Osteoblast (primary cell): ENCODE measurements at regions not wholly inside any gene's neighbourhood (a gene's known extent, or its start where the extent isn't known, plus 50 kb on each side); places are given as distances from the start of the nearest gene placed in this dataset.

Experiments
- DNase-seq: peaks from one replicate; pipeline ENCODE4 v3.0.0; 2011; ENCODE audit warnings: low spot score, mixed read lengths; ENCODE audit not compliant: insufficient read length; ENCODE audit errors: missing footprints
- H2AFZ ChIP-seq: 2 replicates; pipeline ENCODE4 v1.6.0; 2011; ENCODE audit warnings: mild to moderate bottlenecking, low read length
- H3K27ac ChIP-seq: 2 replicates; pipeline ENCODE4 v1.5.1; 2011; ENCODE audit warnings: mild to moderate bottlenecking, low read depth, low read length, moderate library complexity
- H3K27me3 ChIP-seq: 2 replicates; pipeline ENCODE4 v1.6.0; 2012; ENCODE audit warnings: mild to moderate bottlenecking, control low read depth, inconsistent platforms, low read length, moderate library complexity; ENCODE audit not compliant: insufficient read depth
- H3K36me3 ChIP-seq: 2 replicates; pipeline ENCODE4 v1.5.1; 2011; ENCODE audit warnings: mild to moderate bottlenecking, low read length, control low read depth, moderate library complexity; ENCODE audit not compliant: insufficient read depth
- H3K4me1 ChIP-seq: 2 replicates; pipeline ENCODE4 v1.5.1; 2011; ENCODE audit warnings: mild to moderate bottlenecking, low read length, control low read depth, moderate library complexity; ENCODE audit not compliant: insufficient read depth
- H3K4me2 ChIP-seq: 2 replicates; pipeline ENCODE4 v1.6.0; 2011; ENCODE audit warnings: mild to moderate bottlenecking, low read length; ENCODE audit not compliant: insufficient read depth
- H3K4me3 ChIP-seq: fragments of 200-600 bp; sonication (generic); 3 replicates; pipeline ENCODE4 v1.5.1; 2012; ENCODE audit warnings: mild to moderate bottlenecking, low read length, inconsistent platforms; ENCODE audit not compliant: insufficient read depth
- H3K79me2 ChIP-seq: 2 replicates; pipeline ENCODE4 v1.6.0; 2012; ENCODE audit warnings: mild to moderate bottlenecking, low read length, control low read depth, inconsistent platforms; ENCODE audit not compliant: insufficient read depth
- H3K9me3 ChIP-seq: 2 replicates; pipeline ENCODE4 v1.5.1; 2011; ENCODE audit warnings: low read depth, low read length, control low read depth
- H4K20me1 ChIP-seq: 2 replicates; pipeline ENCODE4 v1.6.0; 2012; ENCODE audit warnings: mild to moderate bottlenecking, low read length, control low read depth; ENCODE audit not compliant: insufficient read depth
- CTCF ChIP-seq: IDR thresholded peaks from 2 replicates; pipeline ENCODE4 v1.5.1; 2011; ENCODE audit warnings: mild to moderate bottlenecking, low read depth, low read length, moderate library complexity; ENCODE audit errors: extremely low read depth

- Histone ChIP-seq H3K27ac (no peak overlapping the region), H3K79me2 (no peaks in the 10 kb centered on the region), H4K20me1 (no peaks in the 10 kb centered on the region), H3K4me1 (no peaks in the 10 kb centered on the region), H2AFZ (no peak overlapping the region), H3K4me2 (no peak overlapping the region), H3K27me3 (no peaks in the 10 kb centered on the region), H3K4me3 (no peak overlapping the region), H3K36me3 (no peaks in the 10 kb centered on the region), H3K9me3 (peaks cover 2% of the 10 kb centered on the region)
- no peak for DNase-seq
- no peak for TF ChIP-seq CTCF
These were observed 759.1 kb upstream of the RBFOX1 start for GRCh38 chr16:6573577-6573976.

DNA sequence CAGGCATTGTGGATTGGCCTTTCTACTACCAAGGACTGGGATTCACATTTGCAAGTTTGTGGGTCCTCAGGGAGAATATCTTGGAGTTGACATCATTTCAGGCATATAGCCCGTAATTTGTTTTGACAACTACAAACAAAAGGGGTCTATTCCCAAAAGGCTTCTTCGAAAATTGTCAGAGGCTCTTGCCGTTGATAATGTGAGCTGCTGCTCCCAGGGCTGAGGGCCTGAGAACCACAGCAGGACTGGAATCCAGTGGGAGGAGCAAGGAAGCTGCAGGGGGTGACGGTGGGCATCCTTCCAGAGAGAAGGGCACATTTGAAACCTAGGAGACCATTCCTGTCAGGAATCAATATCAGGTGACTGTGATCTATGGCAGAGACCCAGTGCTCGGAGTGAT is 761.6 kb upstream of the RBFOX1 start:
- Histone ChIP-seq H3K4me3 (no peak overlapping the region), H3K9me3 (peaks cover 2% of the 10 kb centered on the region), H2AFZ (no peak overlapping the region), H3K36me3 (no peaks in the 10 kb centered on the region), H3K79me2 (no peaks in the 10 kb centered on the region), H3K27ac (no peak overlapping the region), H4K20me1 (no peaks in the 10 kb centered on the region), H3K4me1 (no peaks in the 10 kb centered on the region), H3K4me2 (no peak overlapping the region), H3K27me3 (no peaks in the 10 kb centered on the region)
- no peak for TF ChIP-seq CTCF
- no peak for DNase-seq

DNA sequence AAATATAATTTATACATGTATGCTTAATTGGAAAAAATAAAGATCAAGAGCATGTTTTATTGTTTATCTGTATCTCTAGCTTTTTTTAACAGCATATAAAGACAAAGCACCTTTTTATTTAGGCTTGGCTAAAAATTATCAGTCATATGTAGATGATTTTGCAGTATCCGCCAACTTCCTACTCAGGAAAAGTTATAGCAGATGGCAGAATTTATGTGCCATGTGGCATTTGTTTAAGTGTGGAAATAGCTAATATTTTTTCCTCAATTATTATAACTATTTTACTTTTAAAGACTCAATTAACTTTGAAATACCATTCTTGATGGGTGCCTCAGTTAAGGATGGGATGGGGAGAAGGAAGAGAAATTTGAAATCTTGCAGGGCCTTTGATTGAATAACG is 762.1 kb upstream of the RBFOX1 start:
- no peak for DNase-seq
- no peak overlapping the region for H3K27ac ChIP-seq
- H2AFZ ChIP-seq = no peak overlapping the region

DNA sequence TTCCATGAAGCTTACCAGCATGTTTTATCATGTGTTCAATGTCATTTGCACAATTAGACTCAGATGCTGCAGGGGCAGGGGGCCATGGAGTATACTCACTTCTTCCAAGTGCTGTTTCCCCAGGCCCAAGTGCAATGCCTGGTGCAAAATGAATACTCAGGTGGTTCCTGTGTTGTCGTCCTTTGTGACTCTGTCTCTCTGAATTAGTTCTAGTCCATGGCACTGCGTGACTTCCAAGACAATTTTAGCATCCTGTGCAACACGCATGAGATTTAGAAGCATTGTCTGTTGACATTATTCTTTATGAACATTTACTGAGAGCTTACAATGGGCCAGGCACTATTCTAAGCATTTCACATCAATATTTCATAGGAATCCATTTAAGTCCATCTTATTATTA is 769.7 kb upstream of the RBFOX1 start:
- Histone ChIP-seq H3K4me2 (no peak overlapping the region), H3K4me1 (no peaks in the 10 kb centered on the region), H3K4me3 (no peak overlapping the region), H3K36me3 (no peaks in the 10 kb centered on the region), H2AFZ (no peak overlapping the region), H3K27ac (no peak overlapping the region), H4K20me1 (no peaks in the 10 kb centered on the region), H3K27me3 (no peaks in the 10 kb centered on the region), H3K9me3 (no peaks in the 10 kb centered on the region), H3K79me2 (no peaks in the 10 kb centered on the region)
- DNase-seq = no peak
- no peak for TF ChIP-seq CTCF

More for the DNA sequence above, 762.1 kb upstream of the RBFOX1 start:
- H4K20me1 ChIP-seq = no peaks in the 10 kb centered on the region
- H3K4me3 ChIP-seq = no peak overlapping the region
- H3K27me3 ChIP-seq = no peaks in the 10 kb centered on the region
- H3K36me3 ChIP-seq = no peaks in the 10 kb centered on the region
- TF ChIP-seq CTCF = no peak
- H3K9me3 ChIP-seq = peaks cover 2% of the 10 kb centered on the region
- no peaks in the 10 kb centered on the region for H3K4me1 ChIP-seq
- no peak overlapping the region for H3K4me2 ChIP-seq
- no peaks in the 10 kb centered on the region for H3K79me2 ChIP-seq
